ENCODE measurements at regions not wholly inside any gene's neighbourhood (a gene's known extent, or its start where the extent isn't known, plus 50 kb on each side); places are given as distances from the start of the nearest gene placed in this dataset.

- H3K27me3 ChIP-seq (ENCODE audit: insufficient read depth, low read length) = no peaks in the 10 kb centered on the region
- no peak overlapping the region for H3K9ac ChIP-seq (ENCODE audit: low read length)
These were observed 552.8 kb upstream of the CADM1 start for GRCh38 chr11:116057000-116057399.

GRCh38 chr11:116055064-116055463, 550.8 kb upstream of the CADM1 start:
- no peak overlapping the region for H3K4me3 ChIP-seq (ENCODE audit: low read depth, low read length, poor library complexity, severe bottlenecking)
- TF ChIP-seq CTCF (IDR thresholded peaks at IDR 0.05; ENCODE audit: low read length) = no peak
- TF ChIP-seq EZH2 (IDR thresholded peaks at IDR 0.05; ENCODE audit: borderline replicate concordance, low read length) = no peak
- H3K4me2 ChIP-seq (ENCODE audit: low read length) = no peak overlapping the region
- no peak overlapping the region for H3K9ac ChIP-seq (ENCODE audit: low read length)
- no peaks in the 10 kb centered on the region for H3K36me3 ChIP-seq (ENCODE audit: insufficient read depth, low read length)
- H3K4me1 ChIP-seq (ENCODE audit: insufficient read depth, low read length, severe bottlenecking) = no peaks in the 10 kb centered on the region
- no peaks in the 10 kb centered on the region for H3K79me2 ChIP-seq (ENCODE audit: insufficient read depth, low read length)
- H3K27me3 ChIP-seq (ENCODE audit: insufficient read depth, low read length) = no peaks in the 10 kb centered on the region
- no peaks in the 10 kb centered on the region for H3K9me3 ChIP-seq (ENCODE audit: low read length)
- no peaks in the 10 kb centered on the region for H3F3A ChIP-seq (ENCODE audit: insufficient read depth, low read length)
- H3K27ac ChIP-seq (ENCODE audit: low read depth, low read length, poor library complexity, severe bottlenecking) = no peak overlapping the region
- H2AFZ ChIP-seq (ENCODE audit: low read length) = no peak overlapping the region
- no peaks in the 10 kb centered on the region for H4K20me1 ChIP-seq (ENCODE audit: insufficient read depth, low read length)
- no peaks in the 10 kb centered on the region for H3K9me2 ChIP-seq (ENCODE audit: low read depth, low read length)

More at GRCh38 chr11:116057000-116057399, 552.8 kb upstream of the CADM1 start:
- Histone ChIP-seq H4K20me1 (ENCODE audit: insufficient read depth, low read length) (no peaks in the 10 kb centered on the region), H3K4me3 (ENCODE audit: low read depth, low read length, poor library complexity, severe bottlenecking) (no peak overlapping the region), H3F3A (ENCODE audit: insufficient read depth, low read length) (no peaks in the 10 kb centered on the region), H3K9me3 (ENCODE audit: low read length) (no peaks in the 10 kb centered on the region), H2AFZ (ENCODE audit: low read length) (no peak overlapping the region), H3K4me2 (ENCODE audit: low read length) (no peak overlapping the region), H3K79me2 (ENCODE audit: insufficient read depth, low read length) (no peaks in the 10 kb centered on the region), H3K9me2 (ENCODE audit: low read depth, low read length) (no peaks in the 10 kb centered on the region), H3K4me1 (ENCODE audit: insufficient read depth, low read length, severe bottlenecking) (no peaks in the 10 kb centered on the region), H3K27ac (ENCODE audit: low read depth, low read length, poor library complexity, severe bottlenecking) (no peak overlapping the region), H3K36me3 (ENCODE audit: insufficient read depth, low read length) (no peaks in the 10 kb centered on the region)
- TF ChIP-seq EZH2 (IDR thresholded peaks at IDR 0.05; ENCODE audit: borderline replicate concordance, low read length) (no peak), CTCF (IDR thresholded peaks at IDR 0.05; ENCODE audit: low read length) (no peak)

- no peak overlapping the region for H3K27ac ChIP-seq (ENCODE audit: low read depth, low read length, poor library complexity, severe bottlenecking)
- H3K36me3 ChIP-seq (ENCODE audit: insufficient read depth, low read length) = no peaks in the 10 kb centered on the region
- H3K9me3 ChIP-seq (ENCODE audit: low read length) = no peaks in the 10 kb centered on the region
- H3K4me3 ChIP-seq (ENCODE audit: low read depth, low read length, poor library complexity, severe bottlenecking) = no peak overlapping the region
- no peaks in the 10 kb centered on the region for H3K4me1 ChIP-seq (ENCODE audit: insufficient read depth, low read length, severe bottlenecking)
- no peak overlapping the region for H3K9ac ChIP-seq (ENCODE audit: low read length)
- H4K20me1 ChIP-seq (ENCODE audit: insufficient read depth, low read length) = no peaks in the 10 kb centered on the region
- no peak overlapping the region for H2AFZ ChIP-seq (ENCODE audit: low read length)
- no peaks in the 10 kb centered on the region for H3F3A ChIP-seq (ENCODE audit: insufficient read depth, low read length)
- no peak for TF ChIP-seq EZH2 (IDR thresholded peaks at IDR 0.05; ENCODE audit: borderline replicate concordance, low read length)
- no peak for TF ChIP-seq CTCF (IDR thresholded peaks at IDR 0.05; ENCODE audit: low read length)
- H3K4me2 ChIP-seq (ENCODE audit: low read length) = no peak overlapping the region
- H3K9me2 ChIP-seq (ENCODE audit: low read depth, low read length) = no peaks in the 10 kb centered on the region
- no peaks in the 10 kb centered on the region for H3K27me3 ChIP-seq (ENCODE audit: insufficient read depth, low read length)
- H3K79me2 ChIP-seq (ENCODE audit: insufficient read depth, low read length) = no peaks in the 10 kb centered on the region
These were observed 549.3 kb upstream of the CADM1 start for GRCh38 chr11:116053548-116053919.

Measured in OCI-LY1 (cell line).